HepG2 (cell line): ENCODE measurements at regions not wholly inside any gene's neighbourhood (a gene's known extent, or its start where the extent isn't known, plus 50 kb on each side); places are given as distances from the start of the nearest gene placed in this dataset.

Experiments used
- ATAC-seq: fragments of 200-7000 bp; cut with Tn5 transposase; 3 replicates; pipeline ENCODE4 v1.9.1; 2020; ENCODE audit warnings: mild to moderate bottlenecking, moderate library complexity
- BruUV-seq: library from RNA; stranded (reverse); fragments of 400-500 nt; replicated peaks from 2 replicates; lab custom pipeline; 2021; lab: Mats Ljungman, UMichigan
- CTCF ChIA-PET: fragments of 300-600 bp; formaldehyde crosslinking; extraction: SDS; loops from one replicate; lab custom pipeline; 2021; ENCODE audit warnings: low total read pairs, inconsistent platforms, low intra/inter-chr PET ratio; lab: Yijun Ruan, JAX
- POLR2A ChIA-PET: fragments of 350-600 bp; sonication (Branson Sonifier 250); formaldehyde crosslinking; loops from one replicate; lab custom pipeline; 2020; ENCODE audit warnings: antibody characterized with exemption, inconsistent platforms; lab: Yijun Ruan, JAX
- DNase-seq: peaks from one replicate; pipeline ENCODE4 v3.0.0-alpha.2; 2015; ENCODE audit warnings: low spot score
- FAIRE-seq: peaks from 3 replicates; lab custom pipeline; 2011; peaks lifted over from hg19 to GRCh38; lab: Jason Lieb, UNC
- H2AFZ ChIP-seq: one replicate; pipeline ENCODE4 v1.6.1; 2011; ENCODE audit warnings: low read length, inconsistent platforms
- H3K27ac ChIP-seq: fragments of 300-600 bp; 3 replicates; pipeline ENCODE4 v1.8.0; 2011; ENCODE audit warnings: mixed run types, mild to moderate bottlenecking, mixed read lengths, low read length, inconsistent platforms; ENCODE audit not compliant: insufficient read depth; ENCODE audit errors: extremely low read length
- H3K27me3 ChIP-seq, 2 experiments: fragments of 200-600 bp in 1 of 2; 2 replicates in 1 of 2; 3 replicates in 1 of 2; pipeline versions ENCODE4 v1.6.0 to v1.8.0; 2011; ENCODE audit warnings: low read length in 2 of 2, mild to moderate bottlenecking in 2 of 2, moderate library complexity in 2 of 2, inconsistent platforms in 1 of 2; ENCODE audit not compliant: insufficient read depth in 2 of 2, control insufficient read depth in 1 of 2
- H3K36me3 ChIP-seq, 2 experiments: fragments of 200-600 bp in 1 of 2; replicated peaks in 1 of 2; 2 replicates in 1 of 2; 3 replicates in 1 of 2; pipeline versions ENCODE4 v1.5.1 to v1.8.0; 2011; ENCODE audit warnings: low read length in 2 of 2, inconsistent platforms in 1 of 2; ENCODE audit not compliant: insufficient read depth in 2 of 2, control insufficient read depth in 1 of 2
- H3K4me1 ChIP-seq: 2 replicates; pipeline ENCODE4 v1.5.1; 2012; ENCODE audit warnings: low read length, inconsistent platforms; ENCODE audit not compliant: insufficient read depth
- H3K4me2 ChIP-seq: 2 replicates; pipeline ENCODE4 v1.6.0; 2011; ENCODE audit warnings: low read depth, low read length, inconsistent platforms
- H3K4me3 ChIP-seq, 3 experiments: fragments of 200-600 bp in 1 of 3; sonication (generic), shearing (Covaris generic) in 1 of 3; replicated peaks in 1 of 3; 2 replicates each; pipeline ENCODE4 v1.5.1; 2011 to 2016; ENCODE audit warnings: low read length in 3 of 3, inconsistent platforms in 2 of 3, low read depth in 2 of 3, mild to moderate bottlenecking in 2 of 3, control low read depth in 1 of 3, mixed read lengths in 1 of 3; ENCODE audit not compliant: insufficient read depth in 1 of 3
- H3K79me2 ChIP-seq: one replicate; pipeline ENCODE4 v1.6.1; 2011; ENCODE audit warnings: low read length, inconsistent platforms; ENCODE audit not compliant: insufficient read depth
- H3K9ac ChIP-seq: 2 replicates; pipeline ENCODE4 v1.6.0; 2011; ENCODE audit warnings: mild to moderate bottlenecking, low read depth, low read length, inconsistent platforms; ENCODE audit not compliant: insufficient read depth
- H3K9me3 ChIP-seq: 2 replicates; pipeline ENCODE4 v1.5.1; 2012; ENCODE audit warnings: mild to moderate bottlenecking, low read length
- H4K20me1 ChIP-seq: 2 replicates; pipeline ENCODE4 v1.6.0; 2011; ENCODE audit warnings: inconsistent platforms, mild to moderate bottlenecking, low read length, moderate library complexity; ENCODE audit not compliant: insufficient read depth
- BORCS8-MEF2B ChIP-seq: sonication (generic); formaldehyde crosslinking; IDR thresholded peaks from 2 replicates; pipeline ENCODE4 v1.8.0; 2022; ENCODE audit warnings: mild to moderate bottlenecking, missing genetic modification reagents
- CHCHD3 ChIP-seq: sonication (generic); formaldehyde crosslinking; IDR thresholded peaks from 2 replicates; pipeline ENCODE4 v1.8.0; 2022; ENCODE audit warnings: mild to moderate bottlenecking, missing genetic modification reagents, moderate library complexity
- CREB1 ChIP-seq, 2 experiments: fragments of 450-650 bp in 1 of 2; IDR thresholded peaks; 2 replicates each; pipeline ENCODE4 v1.6.1; 2016 to 2017; ENCODE audit warnings: control low read depth in 1 of 2, mild to moderate bottlenecking in 1 of 2, missing compliant biosample characterization in 1 of 2, missing genetic modification characterization in 1 of 2
- KLF6 ChIP-seq: IDR thresholded peaks from 2 replicates; pipeline ENCODE4 v1.8.0; 2016; ENCODE audit warnings: missing biosample characterization, missing genetic modification reagents
- MZF1 ChIP-seq: sonication (generic); formaldehyde crosslinking; IDR thresholded peaks from 2 replicates; pipeline ENCODE4 v1.8.1; 2023; ENCODE audit warnings: mild to moderate bottlenecking, missing genetic modification reagents, borderline replicate concordance
- TAF1 ChIP-seq: sonication (generic); formaldehyde crosslinking; IDR thresholded peaks from 2 replicates; pipeline ENCODE4 v1.4.0; 2020; ENCODE audit warnings: missing genetic modification reagents
- ZBTB21 ChIP-seq: sonication (generic); formaldehyde crosslinking; IDR thresholded peaks from 2 replicates; pipeline ENCODE4 v1.4.0; 2020; ENCODE audit warnings: missing genetic modification reagents
- ZNF143 ChIP-seq: sonication (generic); formaldehyde crosslinking; IDR thresholded peaks from 2 replicates; pipeline ENCODE4 v1.4.0; 2020; ENCODE audit warnings: missing genetic modification reagents
- ZNF253 ChIP-seq: sonication (generic); formaldehyde crosslinking; IDR thresholded peaks from 2 replicates; pipeline ENCODE4 v1.8.0; 2022; ENCODE audit warnings: mild to moderate bottlenecking, missing genetic modification reagents, borderline replicate concordance
- ZNF33A ChIP-seq: sonication (generic); formaldehyde crosslinking; IDR thresholded peaks from 2 replicates; pipeline ENCODE4 v1.5.1; 2020; ENCODE audit warnings: missing genetic modification reagents, mild to moderate bottlenecking, moderate library complexity, borderline replicate concordance
- ZNF878 ChIP-seq: sonication (generic); formaldehyde crosslinking; IDR thresholded peaks from 2 replicates; pipeline ENCODE4 v1.8.1; 2023; ENCODE audit warnings: mild to moderate bottlenecking, missing genetic modification reagents, moderate library complexity
- ZSCAN29 ChIP-seq: sonication (generic); formaldehyde crosslinking; conservative IDR thresholded peaks from 2 replicates; pipeline ENCODE4 v1.4.0; 2020; ENCODE audit warnings: mild to moderate bottlenecking, missing genetic modification reagents
- WGBS: methylation state at CpG from one replicate; pipeline ENCODE4 v1.1.6; 2017; ENCODE audit warnings: low lambda C conversion rate; 5-methylcytosine and 5-hydroxymethylcytosine counted together
- in situ Hi-C: cut with HindIII; loops from 2 replicates; pipeline ENCODE4 v1.10.0; 2017; ENCODE audit warnings: low pct_unique_long_range_greater_than_20kb; ENCODE audit not compliant: extremely low pct_ligation_motif_present
- intact Hi-C: fragments of 100-400 bp; cut with micrococcal nuclease; formaldehyde crosslinking; loops from one replicate; pipeline ENCODE4 v1.10.0; 2022; ENCODE audit not compliant: unreplicated experiment

GRCh38 chr9:16044579-16044881 lies 491.7 kb downstream of the CCDC171 start (continued):
- no peak for TF ChIP-seq ZNF253
- no peak for TF ChIP-seq ZNF878 (CRISPR knock-in tag)
- TF ChIP-seq ZNF33A (CRISPR knock-in tag), result no peak
- no peak for TF ChIP-seq ZBTB21 (CRISPR knock-in tag)
- no peak for TF ChIP-seq ZSCAN29 (CRISPR knock-in tag)
- no peak for TF ChIP-seq CHCHD3 (CRISPR knock-in tag)
- TF ChIP-seq KLF6 (CRISPR knock-in tag), result no peak
- TF ChIP-seq TAF1 (CRISPR knock-in tag), result no peak

- H3K36me3 ChIP-seq, result no peaks in the 10 kb centered on the region
- TF ChIP-seq CREB1 (IDR thresholded peaks at IDR 0.05) (no peak), CREB1 (CRISPR knock-in tag; IDR thresholded peaks at IDR 0.05) (no peak), BORCS8-MEF2B (CRISPR knock-in tag) (no peak), ZNF143 (no peak), MZF1 (no peak)
- FAIRE-seq (no peak), DNase-seq (no peak), ATAC-seq (no peak)
- H3K79me2 ChIP-seq, result no peaks in the 10 kb centered on the region
- ChIA-PET POLR2A (no interaction called here), CTCF (no interaction called here)
- H3K27me3 ChIP-seq, result no peaks in the 10 kb centered on the region; a peak in 1 of 5 replicates
- no peak overlapping the region for H2AFZ ChIP-seq
- no peaks in the 10 kb centered on the region for H3K9me3 ChIP-seq
- H3K4me1 ChIP-seq, result no peaks in the 10 kb centered on the region
- H3K27ac ChIP-seq, result no peak overlapping the region
- in situ Hi-C loops, result no loop called here
- no peak overlapping the region for H3K9ac ChIP-seq
- intact Hi-C loops, result no loop called here
- 97% methylated on average over 2 of the region's 2 CpGs for WGBS
- no peak overlapping the region for H3K4me3 ChIP-seq
- H3K4me2 ChIP-seq, result no peak overlapping the region
- no TSS peak for BruUV-seq
- H4K20me1 ChIP-seq, result no peaks in the 10 kb centered on the region
Measured at GRCh38 chr9:16045651-16046280, 492.9 kb downstream of the CCDC171 start.
